HT1080 (cell line): ENCODE measurements at regions not wholly inside any gene's neighbourhood (a gene's known extent, or its start where the extent isn't known, plus 50 kb on each side); places are given as distances from the start of the nearest gene placed in this dataset.
A peak's percentile ranks its signal among the peaks of the same experiment; 100 is the strongest.

ENCODE experiments used
- DNase-seq: peaks from one replicate; pipeline ENCODE4 v3.0.0-alpha.2; 2015; ENCODE audit warnings: low read depth

DNA sequence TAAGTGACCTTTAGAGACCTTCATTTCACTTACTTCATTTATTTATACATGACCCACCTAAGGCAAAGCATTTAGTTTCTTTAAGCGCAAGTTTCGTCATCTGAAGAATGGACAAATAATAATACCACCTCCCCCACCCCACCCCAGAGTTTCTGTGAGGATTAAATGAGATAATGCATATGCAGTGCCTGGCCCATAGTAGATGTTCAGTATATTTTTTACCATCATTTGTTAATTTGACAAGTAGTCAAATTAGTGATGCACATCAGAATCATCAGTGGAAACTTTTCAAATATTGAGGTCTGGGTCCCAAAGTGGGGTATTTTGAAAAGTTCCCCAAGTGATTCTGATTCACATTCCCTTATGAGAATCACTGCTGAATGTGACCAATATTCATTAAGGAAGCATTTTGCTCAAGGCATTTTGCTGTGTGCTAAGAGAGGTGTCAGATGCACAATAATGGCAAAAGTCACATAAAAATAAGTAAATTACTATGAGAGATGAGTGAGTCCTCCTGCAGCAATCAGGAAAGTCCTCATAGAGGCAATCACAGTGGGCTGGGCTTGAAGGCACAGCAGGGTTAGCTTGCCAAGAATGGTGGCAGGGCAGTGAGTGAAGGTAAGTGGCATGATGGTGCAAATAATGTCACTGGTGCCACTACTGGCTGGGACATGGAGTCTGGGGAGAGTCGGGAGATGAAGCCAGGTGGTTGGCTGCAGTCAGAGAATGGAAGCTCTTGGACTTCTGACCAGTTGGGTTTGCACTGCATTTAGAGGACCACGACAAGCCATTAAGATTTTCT lies 244.1 kb downstream of the PTEN start:
- DNase-seq = no peak

GRCh38 chr10:88108115-88108610 lies 244.7 kb downstream of the PTEN start:
- DNase-seq = peak; percentile 11

DNA sequence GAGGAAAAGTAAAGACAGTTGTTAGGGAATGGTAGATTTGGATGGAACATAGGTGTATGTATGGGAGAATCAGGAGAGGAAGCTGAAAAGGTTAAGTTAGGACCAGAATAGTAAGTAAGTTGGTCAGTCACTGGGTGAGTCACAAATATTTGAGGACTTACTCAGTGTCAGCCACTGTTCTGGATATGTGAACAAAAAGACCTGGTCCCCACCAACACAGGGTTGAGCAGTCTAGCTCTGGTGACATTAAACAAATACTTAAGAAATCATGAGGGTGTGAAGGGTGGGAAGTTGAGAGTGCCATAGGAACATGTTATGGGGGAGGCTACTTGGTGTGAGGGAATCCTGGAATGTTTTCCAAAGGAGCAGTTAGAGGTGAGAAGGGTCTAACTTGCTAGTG lies 246.9 kb downstream of the PTEN start:
- peak; percentile 93 for DNase-seq

GRCh38 chr10:88110822-88111221 lies 247.4 kb downstream of the PTEN start:
- no peak for DNase-seq

DNA sequence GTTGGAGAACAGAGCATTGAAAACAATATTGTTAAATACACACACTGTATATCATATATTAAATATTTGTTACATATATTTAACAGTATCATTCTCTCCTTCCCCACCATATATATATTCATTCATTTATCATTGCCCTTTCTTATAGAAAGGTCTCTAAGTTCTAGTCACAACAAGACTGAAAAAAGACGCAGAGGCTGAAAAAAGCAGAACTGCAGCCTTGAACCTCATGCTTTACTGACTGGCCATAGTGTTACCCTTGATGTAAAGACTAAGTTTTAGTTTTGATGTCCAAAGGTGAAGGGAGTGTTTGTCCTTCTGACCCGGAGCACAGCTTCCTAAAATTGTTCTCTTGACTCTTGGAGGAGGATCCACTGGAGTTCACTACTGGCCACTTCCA lies 247.9 kb downstream of the PTEN start:
- DNase-seq = no peak

DNA sequence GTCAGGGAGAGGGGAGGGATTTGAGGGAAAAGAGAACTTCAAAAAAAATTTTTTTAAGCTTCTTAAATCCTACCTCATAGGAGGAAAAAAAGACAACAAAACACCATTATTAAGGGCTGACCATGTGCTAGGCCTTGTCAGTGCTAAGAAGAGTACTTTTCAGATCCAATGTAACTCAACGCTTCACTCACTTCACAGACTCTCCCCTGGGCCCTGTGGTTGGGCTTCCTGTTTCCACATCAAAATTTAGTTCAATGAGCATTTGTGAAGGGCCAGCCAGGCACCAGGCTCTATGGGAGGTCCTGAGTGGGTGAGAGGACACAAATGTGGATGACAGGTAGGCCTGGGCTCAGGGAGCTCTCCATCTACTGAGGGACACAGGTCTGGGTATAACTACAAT lies 249.8 kb downstream of the PTEN start:
- DNase-seq = no peak

GRCh38 chr10:88113657-88114272 lies 250.3 kb downstream of the PTEN start:
- DNase-seq = no peak

- peak; percentile 36 for DNase-seq
These were observed 250.9 kb downstream of the PTEN start for GRCh38 chr10:88114368-88114767.

- DNase-seq = no peak
These were observed 252.0 kb downstream of the PTEN start for GRCh38 chr10:88115407-88115806.

- peak; percentile 69 for DNase-seq
These were observed 252.5 kb downstream of the PTEN start for GRCh38 chr10:88115968-88116367.

GRCh38 chr10:88116481-88116880 lies 253.1 kb downstream of the PTEN start:
- DNase-seq = peak; percentile 57

DNA sequence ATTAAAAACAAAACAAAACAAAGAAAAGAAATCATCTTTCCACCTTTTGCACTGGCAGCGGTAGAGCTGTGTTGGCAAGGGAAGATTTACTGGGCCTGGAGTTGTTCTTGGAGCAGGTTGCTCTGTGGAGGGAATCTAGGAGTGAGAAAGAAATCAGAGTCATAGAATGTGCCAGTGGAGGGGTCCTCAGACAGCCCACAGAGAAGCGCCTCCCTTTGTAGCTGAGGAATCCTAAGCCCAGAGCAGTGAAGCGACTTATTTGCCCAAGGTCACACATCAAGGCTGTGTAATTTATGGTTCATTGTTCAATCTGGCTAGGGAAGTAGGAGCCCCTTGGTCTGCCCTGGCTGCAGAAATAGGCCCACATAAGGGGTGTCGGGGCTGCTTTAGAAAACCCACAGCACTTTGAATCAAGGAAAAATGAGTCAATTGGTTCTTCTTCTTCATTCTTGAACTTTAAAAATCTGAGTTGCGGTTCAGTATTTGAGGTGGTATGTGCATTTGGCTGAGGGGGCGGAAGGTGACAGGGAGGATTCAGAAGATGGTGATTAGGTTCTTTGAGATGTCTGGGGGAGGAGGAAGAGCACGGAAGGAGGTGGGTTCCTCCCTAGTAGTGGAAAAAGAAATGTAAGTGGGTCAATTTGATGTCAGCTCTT lies 253.7 kb downstream of the PTEN start:
- DNase-seq = no peak

- no peak for DNase-seq
These were observed 254.6 kb downstream of the PTEN start for GRCh38 chr10:88117869-88118632.

- no peak for DNase-seq
These were observed 255.3 kb downstream of the PTEN start for GRCh38 chr10:88118729-88119128.

DNA sequence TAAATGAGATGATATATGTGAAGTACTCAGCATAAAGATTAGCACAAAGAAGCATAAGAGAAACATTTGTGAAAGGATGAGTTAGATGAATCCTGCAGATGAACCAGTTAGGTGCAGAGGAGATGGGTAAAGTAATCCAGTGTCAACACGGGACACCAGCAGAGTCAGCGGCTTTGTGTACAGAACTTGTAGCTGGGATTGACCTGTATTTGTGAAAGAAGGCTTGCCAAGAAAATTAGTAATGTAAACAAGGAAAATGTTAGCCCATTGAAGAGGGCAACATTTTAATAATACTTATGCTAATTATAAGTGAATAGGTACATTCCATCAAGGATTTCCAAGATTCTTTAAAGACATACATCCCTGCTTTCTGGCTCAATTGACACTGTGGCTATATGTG lies 255.7 kb downstream of the PTEN start:
- DNase-seq = no peak

DNA sequence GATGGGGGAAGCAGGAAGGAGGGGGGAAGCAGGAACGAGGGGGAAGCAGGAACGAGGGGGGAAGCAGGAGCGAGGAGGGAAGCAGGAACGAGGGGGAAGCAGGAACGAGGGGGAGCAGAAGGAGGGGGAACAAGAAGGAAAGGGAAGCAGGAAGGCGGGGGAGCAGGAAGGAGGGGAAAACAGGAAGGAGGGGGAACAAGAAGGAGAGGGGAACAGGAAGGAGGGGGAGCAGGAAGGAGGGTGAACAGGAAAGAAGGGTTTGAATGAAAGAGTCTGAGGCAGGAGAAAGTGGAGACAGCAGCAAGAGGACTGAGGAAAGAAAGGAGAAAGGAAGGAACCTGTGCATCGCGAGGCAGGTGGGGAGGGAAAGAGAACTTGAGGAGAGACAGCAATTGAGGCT lies 256.6 kb downstream of the PTEN start:
- DNase-seq = no peak

GRCh38 chr10:88120599-88121333 lies 257.3 kb downstream of the PTEN start:
- no peak for DNase-seq

- DNase-seq = no peak
These were observed 257.9 kb downstream of the PTEN start for GRCh38 chr10:88121361-88121760.

DNA sequence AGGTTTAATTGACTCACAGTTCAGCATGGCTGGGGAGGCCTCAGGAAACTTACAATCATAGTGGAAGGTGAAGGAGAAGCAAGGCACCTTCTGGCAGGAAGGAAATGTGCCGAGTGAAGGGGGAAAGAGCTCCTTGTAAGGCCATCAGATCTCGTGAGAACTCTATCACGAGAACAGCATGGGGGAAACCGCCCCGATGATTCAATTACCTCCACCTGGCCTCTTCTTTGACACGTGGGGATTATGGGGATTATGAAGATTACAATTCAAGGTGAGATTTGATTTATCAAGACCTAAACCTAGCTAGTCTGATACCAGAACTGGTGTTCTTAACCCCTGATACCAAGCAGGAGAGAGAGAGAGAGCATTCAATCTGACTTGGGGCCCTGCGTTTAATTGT lies 258.7 kb downstream of the PTEN start:
- DNase-seq = no peak

DNA sequence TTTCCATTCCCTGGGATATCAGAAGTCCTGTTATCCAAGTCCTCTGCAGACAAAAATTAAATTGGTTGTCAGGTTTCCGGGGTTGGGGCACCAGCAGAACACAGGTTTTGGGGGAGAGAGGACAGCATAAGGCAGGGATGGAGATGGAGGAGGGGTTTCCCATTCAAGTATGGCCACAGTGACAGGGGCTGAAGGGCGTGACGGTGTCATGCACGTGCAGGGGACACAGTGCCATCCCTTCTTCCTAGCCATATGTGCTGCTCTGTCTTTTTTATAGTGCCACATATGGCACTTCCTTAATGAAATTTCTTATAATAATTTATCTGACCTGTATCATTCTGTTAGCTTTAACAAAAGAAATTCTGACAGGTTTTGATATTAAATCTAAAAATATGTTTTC lies 259.2 kb downstream of the PTEN start:
- no peak for DNase-seq

DNA sequence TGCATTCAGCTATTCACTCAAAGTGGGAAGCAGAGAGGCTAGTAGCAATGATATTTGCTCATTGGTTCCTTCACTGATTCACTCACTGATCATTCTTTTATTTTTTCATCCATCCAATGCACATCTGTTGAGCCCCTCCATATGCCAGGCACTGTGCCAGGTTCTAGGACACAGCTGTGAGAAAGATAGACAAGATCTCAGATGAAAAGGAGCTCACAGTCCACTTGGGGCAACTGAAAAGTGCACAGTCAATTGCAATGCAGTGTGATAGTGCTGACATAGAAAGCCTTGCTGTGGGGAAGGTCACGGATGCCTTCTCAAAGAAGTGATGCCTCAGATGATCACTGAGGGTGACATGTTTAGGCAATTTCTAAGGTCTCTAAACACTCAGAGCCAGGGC lies 262.3 kb downstream of the PTEN start:
- no peak for DNase-seq
